ENCODE measurements at regions not wholly inside any gene's neighbourhood (a gene's known extent, or its start where the extent isn't known, plus 50 kb on each side); places are given as distances from the start of the nearest gene placed in this dataset.
"Not testable (repeated sequence)": the region's sequence is repeated elsewhere in the genome, so short reads cannot be mapped to it uniquely, and the experiment has no call there.

- no peak for DNase-seq
These were observed 383.5 kb downstream of the SFMBT2 start for GRCh38 chr10:7027237-7027912.

- no peak for DNase-seq
These were observed 384.0 kb downstream of the SFMBT2 start for GRCh38 chr10:7026818-7027217.

GRCh38 chr10:7025296-7025695, 385.5 kb downstream of the SFMBT2 start:
- DNase-seq = no peak

GRCh38 chr10:7015457-7015856, 395.4 kb downstream of the SFMBT2 start:
- DNase-seq = no peak

GRCh38 chr10:7014721-7015120, 396.1 kb downstream of the SFMBT2 start:
- DNase-seq = no peak

- DNase-seq = no peak
These were observed 398.8 kb downstream of the SFMBT2 start for GRCh38 chr10:7011994-7012393.

- no peak for DNase-seq
These were observed 402.2 kb downstream of the SFMBT2 start for GRCh38 chr10:7008645-7009044.

GRCh38 chr10:7007600-7008190, 403.1 kb downstream of the SFMBT2 start:
- no peak for DNase-seq

GRCh38 chr10:7006566-7006965, 404.3 kb downstream of the SFMBT2 start:
- DNase-seq = no peak

- DNase-seq = no peak
These were observed 406.9 kb downstream of the SFMBT2 start for GRCh38 chr10:7003831-7004395.

GRCh38 chr10:7000061-7000460, 410.8 kb downstream of the SFMBT2 start:
- DNase-seq = no peak

GRCh38 chr10:6999232-6999925, 411.5 kb downstream of the SFMBT2 start:
- no peak for DNase-seq

- DNase-seq = no peak
These were observed 413.3 kb downstream of the SFMBT2 start for GRCh38 chr10:6997509-6997908.

- no peak for DNase-seq
These were observed 414.4 kb downstream of the SFMBT2 start for GRCh38 chr10:6996431-6996830.

GRCh38 chr10:6995831-6996230, 415.0 kb downstream of the SFMBT2 start:
- DNase-seq = no peak

GRCh38 chr10:6995341-6995740, 415.3 kb upstream of the PRKCQ start:
- DNase-seq = no peak

GRCh38 chr10:6990891-6991290, 410.8 kb upstream of the PRKCQ start:
- no peak for DNase-seq

- no peak for DNase-seq
These were observed 408.6 kb upstream of the PRKCQ start for GRCh38 chr10:6988654-6989053.

GRCh38 chr10:6987536-6987945, 407.5 kb upstream of the PRKCQ start:
- DNase-seq = no peak

GRCh38 chr10:6986927-6987326, 406.9 kb upstream of the PRKCQ start:
- no peak for DNase-seq

GRCh38 chr10:6985644-6986043, 405.6 kb upstream of the PRKCQ start:
- DNase-seq = no peak

GRCh38 chr10:6984971-6985370, 404.9 kb upstream of the PRKCQ start:
- DNase-seq = no peak

- DNase-seq = not testable (repeated sequence)
These were observed 403.9 kb upstream of the PRKCQ start for GRCh38 chr10:6984016-6984415.

GRCh38 chr10:6980353-6980752, 400.3 kb upstream of the PRKCQ start:
- DNase-seq = no peak

Measured in CD4-positive, alpha-beta T cell treated with Interleukin-17A for 4 hours (primary cell).